HepG2 (cell line): ENCODE measurements at regions not wholly inside any gene's neighbourhood (a gene's known extent, or its start where the extent isn't known, plus 50 kb on each side); places are given as distances from the start of the nearest gene placed in this dataset.
"Not testable (repeated sequence)": the region's sequence is repeated elsewhere in the genome, so short reads cannot be mapped to it uniquely, and the experiment has no call there.

ENCODE experiments used
- ATAC-seq: fragments of 200-7000 bp; cut with Tn5 transposase; 3 replicates; pipeline ENCODE4 v1.9.1; 2020; ENCODE audit warnings: mild to moderate bottlenecking, moderate library complexity
- BruUV-seq: library from RNA; stranded (reverse); fragments of 400-500 nt; replicated peaks from 2 replicates; lab custom pipeline; 2021; lab: Mats Ljungman, UMichigan
- CTCF ChIA-PET: fragments of 300-600 bp; formaldehyde crosslinking; extraction: SDS; loops from one replicate; lab custom pipeline; 2021; ENCODE audit warnings: low total read pairs, inconsistent platforms, low intra/inter-chr PET ratio; lab: Yijun Ruan, JAX
- POLR2A ChIA-PET: fragments of 350-600 bp; sonication (Branson Sonifier 250); formaldehyde crosslinking; loops from one replicate; lab custom pipeline; 2020; ENCODE audit warnings: antibody characterized with exemption, inconsistent platforms; lab: Yijun Ruan, JAX
- DNase-seq: peaks from one replicate; pipeline ENCODE4 v3.0.0-alpha.2; 2015; ENCODE audit warnings: low spot score
- FAIRE-seq: peaks from 3 replicates; lab custom pipeline; 2011; peaks lifted over from hg19 to GRCh38; lab: Jason Lieb, UNC
- H2AFZ ChIP-seq: one replicate; pipeline ENCODE4 v1.6.1; 2011; ENCODE audit warnings: low read length, inconsistent platforms
- H3K27ac ChIP-seq: fragments of 300-600 bp; 3 replicates; pipeline ENCODE4 v1.8.0; 2011; ENCODE audit warnings: mixed run types, mild to moderate bottlenecking, mixed read lengths, low read length, inconsistent platforms; ENCODE audit not compliant: insufficient read depth; ENCODE audit errors: extremely low read length
- H3K27me3 ChIP-seq, 2 experiments: fragments of 200-600 bp in 1 of 2; 2 replicates in 1 of 2; 3 replicates in 1 of 2; pipeline versions ENCODE4 v1.6.0 to v1.8.0; 2011; ENCODE audit warnings: low read length in 2 of 2, mild to moderate bottlenecking in 2 of 2, moderate library complexity in 2 of 2, inconsistent platforms in 1 of 2; ENCODE audit not compliant: insufficient read depth in 2 of 2, control insufficient read depth in 1 of 2
- H3K36me3 ChIP-seq, 2 experiments: fragments of 200-600 bp in 1 of 2; replicated peaks in 1 of 2; 2 replicates in 1 of 2; 3 replicates in 1 of 2; pipeline versions ENCODE4 v1.5.1 to v1.8.0; 2011; ENCODE audit warnings: low read length in 2 of 2, inconsistent platforms in 1 of 2; ENCODE audit not compliant: insufficient read depth in 2 of 2, control insufficient read depth in 1 of 2
- H3K4me1 ChIP-seq: 2 replicates; pipeline ENCODE4 v1.5.1; 2012; ENCODE audit warnings: low read length, inconsistent platforms; ENCODE audit not compliant: insufficient read depth
- H3K4me2 ChIP-seq: 2 replicates; pipeline ENCODE4 v1.6.0; 2011; ENCODE audit warnings: low read depth, low read length, inconsistent platforms
- H3K4me3 ChIP-seq, 3 experiments: fragments of 200-600 bp in 1 of 3; sonication (generic), shearing (Covaris generic) in 1 of 3; replicated peaks in 1 of 3; 2 replicates each; pipeline ENCODE4 v1.5.1; 2011 to 2016; ENCODE audit warnings: low read length in 3 of 3, inconsistent platforms in 2 of 3, low read depth in 2 of 3, mild to moderate bottlenecking in 2 of 3, control low read depth in 1 of 3, mixed read lengths in 1 of 3; ENCODE audit not compliant: insufficient read depth in 1 of 3
- H3K79me2 ChIP-seq: one replicate; pipeline ENCODE4 v1.6.1; 2011; ENCODE audit warnings: low read length, inconsistent platforms; ENCODE audit not compliant: insufficient read depth
- H3K9ac ChIP-seq: 2 replicates; pipeline ENCODE4 v1.6.0; 2011; ENCODE audit warnings: mild to moderate bottlenecking, low read depth, low read length, inconsistent platforms; ENCODE audit not compliant: insufficient read depth
- H3K9me3 ChIP-seq: 2 replicates; pipeline ENCODE4 v1.5.1; 2012; ENCODE audit warnings: mild to moderate bottlenecking, low read length
- H4K20me1 ChIP-seq: 2 replicates; pipeline ENCODE4 v1.6.0; 2011; ENCODE audit warnings: inconsistent platforms, mild to moderate bottlenecking, low read length, moderate library complexity; ENCODE audit not compliant: insufficient read depth
- ATF5 ChIP-seq: sonication (generic); formaldehyde crosslinking; IDR thresholded peaks from 2 replicates; pipeline ENCODE4 v1.4.0; 2020; ENCODE audit warnings: mild to moderate bottlenecking, low read depth, missing genetic modification reagents
- NCOR1 ChIP-seq: fragments of 200-600 bp; sonication (generic); IDR thresholded peaks from 2 replicates; pipeline ENCODE4 v1.7.0; 2017; ENCODE audit warnings: antibody characterized with exemption, low read length, borderline replicate concordance
- NFE2L1 ChIP-seq: sonication (generic); formaldehyde crosslinking; IDR thresholded peaks from 2 replicates; pipeline ENCODE4 v1.4.0; 2020; ENCODE audit warnings: missing genetic modification reagents, mild to moderate bottlenecking, borderline replicate concordance
- RELA ChIP-seq: sonication (generic); formaldehyde crosslinking; IDR thresholded peaks from 2 replicates; pipeline ENCODE4 v1.4.0; 2020; ENCODE audit warnings: missing genetic modification reagents
- SIN3B ChIP-seq: fragments of 150-350 bp; IDR thresholded peaks from 2 replicates; pipeline ENCODE4 v1.6.1; 2014; ENCODE audit warnings: low read length
- TCF12 ChIP-seq, 2 experiments: fragments of 450-650 bp in 1 of 2; sonication (generic) in 1 of 2; formaldehyde crosslinking in 1 of 2; IDR thresholded peaks; 2 replicates each; pipeline versions ENCODE4 v1.6.1 to v1.8.0; 2017 to 2022; ENCODE audit warnings: antibody characterized with exemption in 1 of 2, mild to moderate bottlenecking in 1 of 2, missing genetic modification reagents in 1 of 2, moderate library complexity in 1 of 2
- ZNF232 ChIP-seq: sonication (generic); formaldehyde crosslinking; IDR thresholded peaks from 2 replicates; pipeline ENCODE4 v1.4.0; 2020; ENCODE audit warnings: missing genetic modification reagents, borderline replicate concordance
- ZNF432 ChIP-seq: sonication (generic); formaldehyde crosslinking; IDR thresholded peaks from 2 replicates; pipeline ENCODE4 v1.5.0; 2020; ENCODE audit warnings: missing genetic modification reagents, mild to moderate bottlenecking, borderline replicate concordance
- ZNF841 ChIP-seq: sonication (generic); formaldehyde crosslinking; IDR thresholded peaks from 2 replicates; pipeline ENCODE4 v1.8.1; 2023; ENCODE audit warnings: missing genetic modification reagents, borderline replicate concordance
- ZSCAN29 ChIP-seq: sonication (generic); formaldehyde crosslinking; conservative IDR thresholded peaks from 2 replicates; pipeline ENCODE4 v1.4.0; 2020; ENCODE audit warnings: mild to moderate bottlenecking, missing genetic modification reagents
- ZSCAN31 ChIP-seq: sonication (generic); formaldehyde crosslinking; IDR thresholded peaks from 2 replicates; pipeline ENCODE4 v1.5.0; 2020; ENCODE audit warnings: low read depth, mild to moderate bottlenecking, missing genetic modification reagents
- WGBS: methylation state at CpG from one replicate; pipeline ENCODE4 v1.1.6; 2017; ENCODE audit warnings: low lambda C conversion rate; 5-methylcytosine and 5-hydroxymethylcytosine counted together
- in situ Hi-C: cut with HindIII; loops from 2 replicates; pipeline ENCODE4 v1.10.0; 2017; ENCODE audit warnings: low pct_unique_long_range_greater_than_20kb; ENCODE audit not compliant: extremely low pct_ligation_motif_present
- intact Hi-C: fragments of 100-400 bp; cut with micrococcal nuclease; formaldehyde crosslinking; loops from one replicate; pipeline ENCODE4 v1.10.0; 2022; ENCODE audit not compliant: unreplicated experiment
- TF ChIP-seq, protein P1 (sequence below): fragments of 450-650 bp; IDR thresholded peaks from 2 replicates; pipeline ENCODE4 v1.6.1; 2016

GRCh38 chr18:54480616-54481015 is 110.4 kb upstream of the DYNAP start:
- Histone ChIP-seq H2AFZ (no peak overlapping the region), H3K27ac (no peak overlapping the region), H3K36me3 (no peaks in the 10 kb centered on the region), H3K4me3 (no peak overlapping the region), H3K9ac (no peak overlapping the region), H3K4me1 (no peaks in the 10 kb centered on the region), H3K79me2 (no peaks in the 10 kb centered on the region), H3K4me2 (no peak overlapping the region), H4K20me1 (no peaks in the 10 kb centered on the region), H3K9me3 (no peaks in the 10 kb centered on the region), H3K27me3 (no peaks in the 10 kb centered on the region)
- CTCF ChIA-PET = no interaction called here
- BruUV-seq = no TSS peak
- intact Hi-C loops (no loop called here), in situ Hi-C loops (no loop called here)
- POLR2A ChIA-PET = no interaction called here
- TF ChIP-seq ZSCAN31 (CRISPR knock-in tag) = no peak
- TF ChIP-seq, protein P1, sequence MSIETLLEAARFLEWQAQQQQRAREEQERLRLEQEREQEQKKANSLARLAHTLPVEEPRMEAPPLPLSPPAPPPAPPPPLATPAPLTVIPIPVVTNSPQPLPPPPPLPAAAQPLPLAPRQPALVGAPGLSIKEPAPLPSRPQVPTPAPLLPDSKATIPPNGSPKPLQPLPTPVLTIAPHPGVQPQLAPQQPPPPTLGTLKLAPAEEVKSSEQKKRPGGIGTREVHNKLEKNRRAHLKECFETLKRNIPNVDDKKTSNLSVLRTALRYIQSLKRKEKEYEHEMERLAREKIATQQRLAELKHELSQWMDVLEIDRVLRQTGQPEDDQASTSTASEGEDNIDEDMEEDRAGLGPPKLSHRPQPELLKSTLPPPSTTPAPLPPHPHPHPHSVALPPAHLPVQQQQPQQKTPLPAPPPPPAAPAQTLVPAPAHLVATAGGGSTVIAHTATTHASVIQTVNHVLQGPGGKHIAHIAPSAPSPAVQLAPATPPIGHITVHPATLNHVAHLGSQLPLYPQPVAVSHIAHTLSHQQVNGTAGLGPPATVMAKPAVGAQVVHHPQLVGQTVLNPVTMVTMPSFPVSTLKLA = no peak
- TF ChIP-seq RELA = no peak
- no peak for TF ChIP-seq ZNF432 (CRISPR knock-in tag)
- TF ChIP-seq ZNF841 = no peak
- TF ChIP-seq ATF5 (CRISPR knock-in tag) = no peak
- no peak for TF ChIP-seq TCF12 (IDR thresholded peaks at IDR 0.05)
- no peak for TF ChIP-seq TCF12 (CRISPR knock-in tag; IDR thresholded peaks at IDR 0.05)
- TF ChIP-seq ZSCAN29 = no peak
- no peak for TF ChIP-seq ZNF232 (CRISPR knock-in tag)
- TF ChIP-seq NFE2L1 (CRISPR knock-in tag) = no peak
- no peak for TF ChIP-seq NCOR1
- TF ChIP-seq SIN3B = no peak
- 8% methylated on average over 6 of the region's 6 CpGs for WGBS
- ATAC-seq = no peak
- DNase-seq = no peak
- no peak for FAIRE-seq

DNA sequence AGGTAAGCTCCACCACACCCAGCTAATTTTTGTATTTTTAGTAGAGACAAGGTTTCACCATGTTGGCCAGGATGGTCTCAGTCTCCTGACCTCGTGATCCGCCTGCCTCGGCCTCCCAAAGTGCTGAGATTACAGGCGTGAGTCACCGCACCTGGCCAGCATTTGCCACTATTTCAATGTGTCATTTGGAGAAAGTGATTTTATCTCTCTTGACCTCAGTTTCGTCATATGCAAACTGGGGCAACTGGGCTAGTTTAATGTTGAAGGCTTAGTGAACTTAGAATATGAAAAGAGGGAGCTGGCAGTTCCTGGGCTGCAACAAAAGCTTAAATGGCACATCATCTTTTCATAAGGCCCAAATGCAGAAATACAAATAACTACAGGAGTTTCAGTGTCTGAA is 88.6 kb upstream of the DYNAP start:
- ATAC-seq, BruUV-seq, H3K79me2 ChIP-seq, H3K9me3 ChIP-seq, CTCF ChIA-PET, in situ Hi-C loops, H3K9ac ChIP-seq, H4K20me1 ChIP-seq, H3K36me3 ChIP-seq, H3K27ac ChIP-seq, H3K4me3 ChIP-seq, DNase-seq, H3K4me1 ChIP-seq, H3K27me3 ChIP-seq, POLR2A ChIA-PET, H2AFZ ChIP-seq, H3K4me2 ChIP-seq, FAIRE-seq, intact Hi-C loops: not testable (repeated sequence)
- 17% methylated on average over 6 of the region's 6 CpGs for WGBS
